IMR-90 (cell line): ENCODE measurements at regions not wholly inside any gene's neighbourhood (a gene's known extent, or its start where the extent isn't known, plus 50 kb on each side); places are given as distances from the start of the nearest gene placed in this dataset.

Experiments
- POLR2A ChIP-seq: IDR thresholded peaks from 2 replicates; pipeline ENCODE4 v1.6.1; 2012; ENCODE audit warnings: mild to moderate bottlenecking, low read depth, low read length
- SMC3 ChIP-seq: fragments of 150-350 bp; IDR thresholded peaks from 2 replicates; pipeline ENCODE4 v1.6.1; 2016; ENCODE audit warnings: low read depth, mild to moderate bottlenecking, antibody characterized with exemption, low read length, moderate library complexity
- USF2 ChIP-seq: fragments of 150-350 bp; IDR thresholded peaks from 2 replicates; pipeline ENCODE4 v1.6.1; 2017; ENCODE audit warnings: mild to moderate bottlenecking, antibody characterized with exemption, low read length, low read depth

- TF ChIP-seq SMC3, result no peak
- no peak for TF ChIP-seq POLR2A
- TF ChIP-seq USF2, result no peak
Measured at GRCh38 chr4:126018274-126018673, 703.5 kb downstream of the FAT4 start.
